Left forelimb (tissue), 1 donor: ENCODE measurements at regions not wholly inside any gene's neighbourhood (a gene's known extent, or its start where the extent isn't known, plus 50 kb on each side); places are given as distances from the start of the nearest gene placed in this dataset.

Experiments used
- DNase-seq: peaks from one replicate; pipeline ENCODE4 v3.0.0-alpha.2; 2018; ENCODE audit warnings: low spot score

GRCh38 chr2:126793885-126794613, 104.6 kb upstream of the TEX51 start:
- DNase-seq = peak; percentile 23

GRCh38 chr2:126795656-126796055, 103.0 kb upstream of the TEX51 start:
- peak; percentile 55 for DNase-seq

- DNase-seq = no peak
Observed at GRCh38 chr2:126796931-126797621, 101.6 kb upstream of the TEX51 start.

- DNase-seq = peak; percentile 57
Observed at GRCh38 chr2:126797622-126798275, 100.9 kb upstream of the TEX51 start.

GRCh38 chr2:126798276-126799140, 100.2 kb upstream of the TEX51 start:
- no peak for DNase-seq

- no peak for DNase-seq
Observed at GRCh38 chr2:126799301-126799700, 99.4 kb upstream of the TEX51 start.

- DNase-seq = no peak
Observed at GRCh38 chr2:126801473-126801872, 97.2 kb upstream of the TEX51 start.

GRCh38 chr2:126802316-126802715, 96.4 kb upstream of the TEX51 start:
- no peak for DNase-seq

- no peak for DNase-seq
Observed at GRCh38 chr2:126802774-126803433, 95.8 kb upstream of the TEX51 start.

- DNase-seq = no peak
Observed at GRCh38 chr2:126803434-126803775, 95.3 kb upstream of the TEX51 start.

GRCh38 chr2:126804347-126804746, 94.3 kb upstream of the TEX51 start:
- no peak for DNase-seq

GRCh38 chr2:126808929-126809328, 89.8 kb upstream of the TEX51 start:
- DNase-seq = no peak

GRCh38 chr2:126809340-126809739, 89.3 kb upstream of the TEX51 start:
- no peak for DNase-seq

- DNase-seq = no peak
Observed at GRCh38 chr2:126810001-126810400, 88.7 kb upstream of the TEX51 start.

- DNase-seq = no peak
Observed at GRCh38 chr2:126811101-126811500, 87.6 kb upstream of the TEX51 start.

- no peak for DNase-seq
Observed at GRCh38 chr2:126817172-126817571, 81.5 kb upstream of the TEX51 start.

- no peak for DNase-seq
Observed at GRCh38 chr2:126822115-126822514, 76.6 kb upstream of the TEX51 start.

GRCh38 chr2:126822921-126823320, 75.8 kb upstream of the TEX51 start:
- no peak for DNase-seq

GRCh38 chr2:126823951-126824350, 74.7 kb upstream of the TEX51 start:
- DNase-seq = no peak

- no peak for DNase-seq
Observed at GRCh38 chr2:126824663-126825062, 74.0 kb upstream of the TEX51 start.

- DNase-seq = no peak
Observed at GRCh38 chr2:126825316-126825715, 73.4 kb upstream of the TEX51 start.

GRCh38 chr2:126826491-126826890, 72.2 kb upstream of the TEX51 start:
- DNase-seq = no peak
